K562 (cell line): ENCODE measurements at regions not wholly inside any gene's neighbourhood (a gene's known extent, or its start where the extent isn't known, plus 50 kb on each side); places are given as distances from the start of the nearest gene placed in this dataset.

Experiments used
- ATAC-seq: fragments of 200-7000 bp; cut with Tn5 transposase; 3 replicates; pipeline ENCODE4 v1.9.1; 2020; ENCODE audit warnings: moderate library complexity
- BruUV-seq: library from RNA; stranded (reverse); fragments of 400-500 nt; replicated peaks from 2 replicates; lab custom pipeline; 2021; lab: Mats Ljungman, UMichigan
- CTCF ChIA-PET: fragments of 300-600 bp; formaldehyde crosslinking; extraction: SDS; loops from one replicate; lab custom pipeline; 2021; ENCODE audit warnings: low intra/inter-chr PET ratio; lab: Yijun Ruan, JAX
- POLR2A ChIA-PET: fragments of 300-600, 350-650 bp; sonication (Branson Sonifier 250); formaldehyde crosslinking; extraction: SDS; loops from one replicate; lab custom pipeline; 2021; ENCODE audit warnings: antibody characterized with exemption, inconsistent platforms; lab: Yijun Ruan, JAX
- DNase-seq, 4 experiments: peaks; one replicate each; pipeline versions ENCODE4 v3.0.0 to v3.0.0-alpha.2; 2011 to 2018; ENCODE audit warnings: low spot score in 3 of 4, mixed read lengths in 3 of 4; ENCODE audit errors: extremely low read depth in 1 of 4
- FAIRE-seq: peaks from 2 replicates; lab custom pipeline; 2011; peaks lifted over from hg19 to GRCh38; lab: Jason Lieb, UNC
- H2AFZ ChIP-seq: 2 replicates; pipeline ENCODE4 v1.6.0; 2011; ENCODE audit warnings: low read depth, low read length, control low read depth, inconsistent platforms
- H3K27ac ChIP-seq: fragments of 200-600 bp; 3 replicates; pipeline ENCODE4 v1.8.0; 2011; ENCODE audit warnings: low read depth, mild to moderate bottlenecking, control low read depth, inconsistent platforms, low read length, moderate library complexity, mixed read lengths; ENCODE audit errors: extremely low read depth
- H3K27me3 ChIP-seq, 2 experiments: fragments of 300-600 bp in 1 of 2; 2 replicates in 1 of 2; 3 replicates in 1 of 2; pipeline versions ENCODE4 v1.6.0 to v1.8.0; 2011; ENCODE audit warnings: inconsistent platforms in 2 of 2, low read length in 2 of 2, mild to moderate bottlenecking in 1 of 2, mixed read lengths in 1 of 2, moderate library complexity in 1 of 2; ENCODE audit not compliant: control insufficient read depth in 2 of 2, insufficient read depth in 2 of 2
- H3K36me3 ChIP-seq: fragments of 300-600 bp; 3 replicates; pipeline ENCODE4 v1.8.0; 2011; ENCODE audit warnings: mild to moderate bottlenecking, low read length, inconsistent platforms; ENCODE audit not compliant: control insufficient read depth, insufficient read depth
- H3K4me1 ChIP-seq, 2 experiments: fragments of 200-600 bp in 1 of 2; replicated peaks in 1 of 2; 2 replicates in 1 of 2; 3 replicates in 1 of 2; pipeline versions ENCODE4 v1.5.1 to v1.8.0; 2011; ENCODE audit warnings: inconsistent platforms in 2 of 2, low read length in 2 of 2, mild to moderate bottlenecking in 1 of 2, mixed read lengths in 1 of 2, moderate library complexity in 1 of 2; ENCODE audit not compliant: control insufficient read depth in 2 of 2, insufficient read depth in 2 of 2
- H3K4me2 ChIP-seq: 2 replicates; pipeline ENCODE4 v1.6.1; 2011; ENCODE audit warnings: low read length, control low read depth, inconsistent platforms, mixed read lengths; ENCODE audit not compliant: insufficient read depth
- H3K4me3 ChIP-seq: fragments of 200-600 bp; sonication (generic), shearing (Covaris generic); 2 replicates; pipeline ENCODE4 v1.5.1; 2016; ENCODE audit warnings: control low read depth, inconsistent platforms
- H3K79me2 ChIP-seq: fragments of 200-600 bp; 3 replicates; pipeline ENCODE4 v1.8.0; 2011; ENCODE audit warnings: low read length, inconsistent platforms; ENCODE audit not compliant: control insufficient read depth, insufficient read depth
- H3K9ac ChIP-seq, 2 experiments: 2 replicates each; pipeline versions ENCODE4 v1.6.0 to v1.6.1; 2011; ENCODE audit warnings: low read depth in 2 of 2, low read length in 2 of 2, control low read depth in 1 of 2, inconsistent platforms in 1 of 2, mild to moderate bottlenecking in 1 of 2, mixed read lengths in 1 of 2; ENCODE audit not compliant: insufficient read depth in 1 of 2
- H3K9me1 ChIP-seq: one replicate; pipeline ENCODE4 v1.6.0; 2011; ENCODE audit warnings: inconsistent platforms, mild to moderate bottlenecking, low read length, moderate library complexity; ENCODE audit not compliant: control insufficient read depth, insufficient read depth
- H3K9me3 ChIP-seq: replicated peaks from 2 replicates; pipeline ENCODE4 v1.5.1; 2011; ENCODE audit warnings: low read depth, low read length, inconsistent platforms; ENCODE audit not compliant: control insufficient read depth, insufficient read depth
- H4K20me1 ChIP-seq: replicated peaks from 2 replicates; pipeline ENCODE4 v1.6.1; 2011; ENCODE audit warnings: low read length, inconsistent platforms, mixed read lengths; ENCODE audit not compliant: control insufficient read depth, insufficient read depth
- ETV1 ChIP-seq: fragments of 450-650 bp; conservative IDR thresholded peaks from 2 replicates; pipeline ENCODE4 v1.6.1; 2016; ENCODE audit warnings: missing genetic modification characterization, control low read depth, low read depth, missing compliant biosample characterization
- FOXA3 ChIP-seq, 2 experiments: fragments of 450-650 bp in 1 of 2; sonication (generic) in 1 of 2; formaldehyde crosslinking; IDR thresholded peaks in 1 of 2; conservative IDR thresholded peaks in 1 of 2; 2 replicates each; pipeline versions ENCODE4 v1.4.0 to v1.8.0; 2020 to 2022; ENCODE audit warnings: mild to moderate bottlenecking in 2 of 2, missing genetic modification reagents in 1 of 2
- FOXK1 ChIP-seq: sonication (generic); formaldehyde crosslinking; IDR thresholded peaks from 2 replicates; pipeline ENCODE4 v1.8.0; 2022; ENCODE audit warnings: missing genetic modification reagents, mild to moderate bottlenecking, borderline replicate concordance
- HDAC8 ChIP-seq: fragments of 450-650 bp; IDR thresholded peaks from 2 replicates; pipeline ENCODE4 v1.6.1; 2016; ENCODE audit warnings: mild to moderate bottlenecking, missing genetic modification characterization, moderate library complexity, missing compliant biosample characterization
- NCOA2 ChIP-seq, 2 experiments: fragments of 450-650 bp; IDR thresholded peaks; 2 replicates each; pipeline ENCODE4 v1.6.1; 2018; ENCODE audit warnings: mild to moderate bottlenecking in 2 of 2, moderate library complexity in 1 of 2; ENCODE audit not compliant: partially characterized antibody in 2 of 2
- RBM25 ChIP-seq: fragments of 200-400 bp; formaldehyde crosslinking; IDR thresholded peaks from 2 replicates; pipeline ENCODE4 v1.6.1; 2018; ENCODE audit warnings: low read length, low read depth, moderate library complexity; ENCODE audit not compliant: severe bottlenecking
- SRF ChIP-seq, 2 experiments: fragments of 250-450, 450-650 bp in 1 of 2; sonication (Bioruptor Pico) in 1 of 2; sonication (generic) in 1 of 2; formaldehyde crosslinking; IDR thresholded peaks; 2 replicates each; pipeline versions ENCODE4 v1.5.0 to v1.5.1; 2020 to 2022; ENCODE audit warnings: mild to moderate bottlenecking in 1 of 2, missing genetic modification reagents in 1 of 2
- SRSF7 ChIP-seq: fragments of 200-400 bp; formaldehyde crosslinking; optimal IDR thresholded peaks from 2 replicates; pipeline ENCODE3; 2017; ENCODE audit warnings: mild to moderate bottlenecking, low read depth, low read length
- TEAD4 ChIP-seq, 2 experiments: sonication (generic) in 1 of 2; formaldehyde crosslinking in 1 of 2; IDR thresholded peaks; 2 replicates each; pipeline versions ENCODE4 v1.6.1 to v1.8.0; 2012 to 2022; ENCODE audit warnings: borderline replicate concordance in 1 of 2, inconsistent platforms in 1 of 2, low read length in 1 of 2, mild to moderate bottlenecking in 1 of 2, missing genetic modification reagents in 1 of 2
- ZNF121 ChIP-seq: sonication (generic); formaldehyde crosslinking; conservative IDR thresholded peaks from 2 replicates; pipeline ENCODE4 v1.8.0; 2022; ENCODE audit warnings: missing genetic modification reagents
- ZNF561 ChIP-seq: fragments of 450-650 bp; formaldehyde crosslinking; conservative IDR thresholded peaks from 2 replicates; pipeline ENCODE4 v1.4.0; 2020; ENCODE audit warnings: mild to moderate bottlenecking, moderate library complexity
- WGBS: fragments of 100-300 bp; shearing (Covaris generic); methylation state at CpG from one replicate; pipeline ENCODE4 v1.1.6; 2016; ENCODE audit warnings: low coverage, mixed read lengths; ENCODE audit not compliant: insufficient coverage; ENCODE audit errors: missing lambda C conversion rate; 5-methylcytosine and 5-hydroxymethylcytosine counted together
- in situ Hi-C: fragments of 300-500 bp; cut with MboI; formaldehyde crosslinking; loops from 4 replicates; pipeline ENCODE4 v1.15.0; 2018; ENCODE audit warnings: inconsistent platforms, mixed read lengths
- intact Hi-C: fragments of 100-400 bp; cut with micrococcal nuclease; formaldehyde crosslinking; loops from 2 replicates; pipeline ENCODE4 v1.14.2; 2022

DNA sequence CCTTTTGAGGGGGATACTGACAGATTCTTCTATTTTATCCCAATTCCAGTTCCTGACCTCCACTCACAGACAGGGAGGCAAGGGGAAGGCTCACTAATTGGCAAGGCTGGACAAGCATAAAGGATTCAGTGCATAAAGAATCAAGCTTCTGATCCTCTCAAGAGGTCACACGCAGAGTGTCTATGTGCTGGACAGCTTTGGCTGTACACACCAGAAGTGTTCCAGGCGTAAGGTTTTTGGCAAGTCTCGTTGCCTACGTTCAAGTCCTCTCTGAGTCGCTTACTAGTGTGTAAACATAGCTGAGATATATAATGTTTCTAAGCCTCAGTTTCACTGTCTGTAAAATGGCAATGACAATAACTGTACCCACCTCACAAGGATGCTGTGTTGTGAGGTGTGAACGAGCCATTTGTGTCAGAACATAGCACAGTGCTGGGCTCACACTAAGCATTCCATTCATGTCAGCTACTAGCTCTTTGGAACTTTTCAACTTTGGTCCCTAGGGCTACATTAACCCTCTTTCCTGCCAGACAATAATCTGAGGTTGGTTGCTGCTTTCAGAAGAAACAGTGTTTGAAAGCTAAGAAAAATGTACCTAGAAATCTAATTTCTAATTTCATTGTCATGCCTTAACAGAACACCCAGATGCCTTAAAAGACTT lies 52.1 kb downstream of the PALM2AKAP2 start:
- in situ Hi-C loops (no loop called here), intact Hi-C loops (no loop called here)
- Histone ChIP-seq H3K9me3 (no peaks in the 10 kb centered on the region), H3K4me2 (no peak overlapping the region), H3K9ac (no peak overlapping the region), H3K79me2 (no peaks in the 10 kb centered on the region), H3K27me3 (no peaks in the 10 kb centered on the region; a peak in 1 of 5 replicates), H3K36me3 (no peaks in the 10 kb centered on the region), H3K9me1 (no peaks in the 10 kb centered on the region), H4K20me1 (no peaks in the 10 kb centered on the region), H3K4me3 (no peak overlapping the region), H3K4me1 (no peaks in the 10 kb centered on the region), H3K27ac (no peak overlapping the region), H2AFZ (no peak overlapping the region)
- 2% methylated on average over 6 of the region's 6 CpGs for WGBS
- BruUV-seq = no TSS peak
- no peak for ATAC-seq
- no peak for DNase-seq
- ChIA-PET POLR2A (interaction anchor here (0.6 kb wide), 1 partner anchor 517 kb away, joined by 3 read pairs; no protein-coding TSS in a partner anchor), CTCF (no interaction called here)
- TF ChIP-seq RBM25 = peak; percentile 5
- no peak for TF ChIP-seq HDAC8 (tag)
- no peak for TF ChIP-seq SRF (CRISPR knock-in tag; IDR thresholded peaks at IDR 0.05)
- no peak for TF ChIP-seq ZNF121
- FAIRE-seq = no peak

DNA sequence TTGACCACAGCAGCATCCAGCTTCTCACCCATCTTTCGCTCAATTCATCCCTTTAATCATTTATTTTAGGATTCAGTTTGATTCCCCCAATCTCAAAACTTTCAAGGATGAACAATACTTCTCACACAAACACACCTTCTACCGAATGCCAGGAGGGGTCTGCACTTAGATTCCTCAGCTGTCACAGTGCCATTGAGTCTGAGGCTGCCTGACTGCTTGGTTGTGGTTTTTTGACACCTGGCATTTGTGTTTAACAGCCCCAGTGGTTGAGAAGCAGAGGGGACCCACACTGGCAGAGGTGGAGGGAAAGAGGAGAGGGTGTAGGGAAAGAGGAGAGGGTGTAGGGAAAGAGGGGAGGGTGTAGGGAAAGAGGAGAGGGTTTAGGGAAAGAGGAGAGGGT lies 54.9 kb downstream of the PALM2AKAP2 start:
- ChIA-PET POLR2A (no interaction called here), CTCF (no interaction called here)
- Histone ChIP-seq H2AFZ (no peak overlapping the region), H3K4me3 (no peak overlapping the region), H3K9me3 (no peaks in the 10 kb centered on the region), H3K4me2 (no peak overlapping the region), H3K79me2 (no peaks in the 10 kb centered on the region), H3K4me1 (no peaks in the 10 kb centered on the region), H3K36me3 (no peaks in the 10 kb centered on the region), H4K20me1 (no peaks in the 10 kb centered on the region), H3K27ac (no peak overlapping the region), H3K9me1 (no peaks in the 10 kb centered on the region), H3K9ac (no peak overlapping the region), H3K27me3 (no peaks in the 10 kb centered on the region; a peak in 1 of 5 replicates)
- no peak for DNase-seq
- in situ Hi-C loops = no loop called here
- intact Hi-C loops = no loop called here
- no peak for FAIRE-seq
- no peak for ATAC-seq
- BruUV-seq = no TSS peak
- WGBS = 0% methylated on average over 2 of the region's 2 CpGs
- no peak for TF ChIP-seq SRSF7
- TF ChIP-seq TEAD4 (IDR thresholded peaks at IDR 0.05; ENCODE audit: low read length) = no peak
- no peak for TF ChIP-seq TEAD4 (CRISPR knock-in tag; IDR thresholded peaks at IDR 0.05; ENCODE audit: borderline replicate concordance)
- TF ChIP-seq FOXK1 (CRISPR knock-in tag) = no peak
- no peak for TF ChIP-seq ZNF561 (CRISPR knock-in tag)
- no peak for TF ChIP-seq FOXA3 (CRISPR knock-in tag; conservative IDR thresholded peaks at IDR 0.05 in 1 of 2, IDR thresholded peaks at IDR 0.05 in 1 of 2)
- TF ChIP-seq NCOA2 (IDR thresholded peaks at IDR 0.05; ENCODE audit: partially characterized antibody in 2 of 2) = no peak
- no peak for TF ChIP-seq ETV1 (tag)
